Skin epidermis (tissue), 12 donors: ENCODE measurements at regions not wholly inside any gene's neighbourhood (a gene's known extent, or its start where the extent isn't known, plus 50 kb on each side); places are given as distances from the start of the nearest gene placed in this dataset.

ENCODE experiments used
- H3K27ac ChIP-seq, 21 experiments: fragments of 200-600 bp; sonication (generic) in 11 of 21; one replicate each; pipeline ENCODE4 v1.5.0; 2020; ENCODE audit warnings: mild to moderate bottlenecking in 3 of 21, inconsistent platforms in 2 of 21, moderate library complexity in 2 of 21
- H3K4me3 ChIP-seq, 7 experiments: fragments of 200-600 bp; sonication (generic) in 2 of 7; one replicate each; pipeline ENCODE4 v1.5.0; 2020; ENCODE audit warnings: inconsistent platforms in 2 of 7, mild to moderate bottlenecking in 2 of 7, moderate library complexity in 1 of 7

DNA sequence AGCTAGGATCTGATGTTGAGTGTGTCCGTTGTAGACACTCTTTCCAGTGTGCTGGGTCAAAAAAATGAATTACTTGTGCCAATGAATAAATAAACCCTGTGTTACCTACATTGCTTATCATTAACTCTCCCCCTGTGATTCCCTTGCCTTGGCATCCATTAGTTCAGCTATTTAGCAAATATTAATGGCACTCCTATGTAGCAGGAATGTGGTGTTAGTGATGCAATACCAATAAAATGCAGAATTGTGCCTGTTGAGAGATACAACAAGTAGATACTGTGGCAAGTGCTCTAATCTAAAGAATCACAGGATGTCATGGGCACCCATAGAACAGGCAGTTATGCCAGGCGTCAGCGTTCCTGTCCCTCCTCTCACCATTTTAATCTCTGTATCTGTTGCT lies 343.2 kb downstream of the PMP22 start:
- Histone ChIP-seq H3K4me3 (no peak overlapping the region), H3K27ac (no peak overlapping the region)

DNA sequence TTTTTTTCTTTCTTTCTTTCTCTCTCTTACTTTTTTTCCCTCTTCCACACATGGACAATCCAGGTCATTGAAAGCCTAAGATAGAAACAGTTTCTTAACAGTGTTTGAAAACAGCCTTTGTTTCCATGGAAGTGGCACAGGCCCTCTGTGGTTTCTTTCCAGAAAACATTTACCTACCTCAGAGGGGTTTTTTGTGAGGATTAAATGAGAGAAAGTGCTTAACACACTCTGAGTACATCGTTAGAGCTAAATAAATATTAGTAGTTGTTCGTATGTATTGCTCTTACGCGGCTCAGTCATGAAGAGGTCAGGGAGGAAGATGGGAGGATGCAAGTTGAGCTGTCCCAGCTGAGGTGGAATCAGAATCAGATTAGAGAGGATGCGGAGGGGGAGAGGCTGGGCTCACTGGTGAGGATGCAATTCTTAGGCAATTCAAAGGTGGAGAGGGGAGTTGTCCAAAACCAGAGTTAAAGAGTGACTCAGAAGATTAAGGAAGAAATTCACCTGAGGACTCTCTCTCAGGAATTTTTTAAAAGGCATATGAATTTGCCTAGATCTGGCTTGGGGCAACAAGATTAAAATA lies 345.4 kb downstream of the PMP22 start:
- no peak overlapping the region for H3K4me3 ChIP-seq
- H3K27ac ChIP-seq, result no peak overlapping the region

DNA sequence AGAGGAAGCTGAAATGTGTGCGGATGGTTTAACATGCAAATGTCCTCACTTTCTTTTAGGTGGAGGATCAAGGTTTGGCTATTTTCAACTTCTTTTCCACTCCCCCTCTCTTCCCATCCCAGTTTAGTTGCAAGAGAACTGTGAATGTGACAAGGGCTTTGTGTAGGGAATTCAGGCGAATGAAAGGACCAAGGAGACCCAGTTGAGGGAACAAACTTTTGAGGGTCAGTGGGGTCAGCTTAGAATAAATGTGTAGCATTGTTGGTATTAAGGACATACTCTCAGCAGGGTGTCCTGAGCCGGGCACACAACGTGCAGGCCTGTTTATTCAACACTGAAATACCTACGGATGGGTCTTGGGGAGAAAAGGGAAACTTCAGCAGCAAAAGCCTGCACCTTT lies 346.0 kb downstream of the PMP22 start:
- Histone ChIP-seq H3K27ac (no peak overlapping the region), H3K4me3 (no peak overlapping the region)

DNA sequence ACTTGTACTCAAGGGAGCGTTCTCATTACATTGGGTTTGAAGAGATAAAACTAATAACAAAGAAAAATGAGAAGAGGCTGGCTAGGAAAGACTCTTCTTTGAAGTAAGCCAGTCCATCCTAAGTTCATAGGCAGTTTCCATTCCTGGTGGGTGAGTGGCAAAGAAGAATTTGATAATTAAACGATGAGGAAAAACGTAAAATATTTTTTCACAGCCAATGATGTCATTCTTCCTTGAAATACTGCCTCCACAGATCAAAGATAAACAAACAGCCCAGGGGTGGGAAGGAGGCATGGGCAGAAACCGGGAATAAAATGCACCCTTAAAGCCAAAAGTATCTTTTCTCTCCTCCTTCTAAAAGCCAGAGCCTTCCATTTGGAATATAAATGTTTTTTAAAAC lies 346.6 kb downstream of the PMP22 start:
- Histone ChIP-seq H3K4me3 (no peak overlapping the region), H3K27ac (no peak overlapping the region)

DNA sequence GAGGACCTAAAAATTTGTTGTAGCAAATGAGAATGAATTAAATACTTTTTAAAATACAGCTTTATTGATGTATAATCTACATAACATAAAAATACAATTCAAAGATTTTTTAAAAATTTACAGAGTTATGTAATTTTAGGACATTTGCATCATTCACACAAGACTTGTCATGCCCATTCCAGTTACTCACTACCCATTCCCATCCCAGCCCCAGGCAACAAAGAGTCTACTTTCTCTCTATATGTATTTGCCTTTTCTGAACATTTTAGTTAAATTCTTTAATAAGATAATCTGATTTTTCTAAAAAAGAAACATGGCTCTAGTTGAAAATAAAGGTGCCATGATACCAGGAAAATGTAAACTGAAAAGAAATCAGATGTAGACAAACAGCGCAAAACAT lies 354.2 kb downstream of the PMP22 start:
- no peak overlapping the region for H3K4me3 ChIP-seq
- H3K27ac ChIP-seq, result no peak overlapping the region

DNA sequence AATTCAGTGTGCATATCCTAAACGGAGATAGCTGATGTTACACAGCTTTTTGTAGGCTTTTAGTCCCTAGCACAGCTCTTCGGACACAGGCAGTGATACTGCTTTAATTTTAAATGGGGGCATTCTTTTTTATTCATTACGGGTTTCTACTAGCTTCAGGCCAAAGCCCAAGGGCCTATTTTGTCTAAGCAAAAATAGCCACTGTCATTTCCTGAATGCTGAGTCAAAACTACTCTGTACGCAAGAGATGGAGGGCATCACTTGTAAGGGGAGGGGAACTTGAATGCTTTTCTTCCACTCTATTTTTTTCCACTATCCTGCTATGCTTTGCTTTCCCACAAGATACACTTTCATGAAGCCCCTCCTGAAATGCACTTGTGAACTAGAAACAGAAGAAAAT lies 360.7 kb downstream of the PMP22 start:
- H3K27ac ChIP-seq, result no peak overlapping the region
- no peak overlapping the region for H3K4me3 ChIP-seq

DNA sequence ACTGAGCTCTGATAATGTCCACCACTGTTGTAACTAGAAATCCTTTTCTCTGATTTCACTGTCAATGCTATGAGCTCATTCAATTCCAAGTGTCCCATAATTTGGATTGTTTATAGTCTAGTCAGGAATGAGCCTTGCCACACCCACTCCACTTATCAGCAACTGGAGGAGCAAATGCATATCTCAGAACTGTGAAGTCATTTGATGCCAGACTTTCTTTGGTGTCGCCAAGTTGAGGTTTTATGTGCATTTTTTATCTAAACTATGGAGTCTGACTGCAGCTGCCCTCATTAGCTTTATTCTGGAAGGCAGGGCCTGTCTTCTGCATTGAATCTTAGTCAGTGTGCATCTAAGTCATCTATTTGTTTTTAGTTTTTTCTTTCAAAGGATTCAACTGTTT lies 361.3 kb downstream of the PMP22 start:
- H3K27ac ChIP-seq, result no peak overlapping the region
- H3K4me3 ChIP-seq, result no peak overlapping the region

DNA sequence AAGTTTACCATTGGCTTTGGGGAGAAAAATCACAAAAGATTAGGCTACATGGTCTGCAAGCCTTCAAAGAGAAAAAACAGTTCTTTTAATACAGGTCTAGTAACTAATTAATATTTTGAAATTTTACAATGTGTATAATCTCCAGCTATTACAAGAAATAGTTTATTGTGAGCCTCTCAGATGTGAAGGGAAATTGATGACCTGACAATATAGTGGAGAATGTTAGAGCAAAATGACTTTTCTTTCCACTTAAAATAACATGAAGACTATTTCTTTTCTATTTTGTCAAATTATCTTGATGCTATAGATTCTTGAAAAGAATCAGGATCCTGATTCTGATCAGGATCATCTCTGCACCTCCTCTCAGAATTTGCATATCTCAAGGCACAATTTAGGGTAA lies 362.3 kb downstream of the PMP22 start:
- H3K4me3 ChIP-seq, result no peak overlapping the region
- H3K27ac ChIP-seq, result no peak overlapping the region

DNA sequence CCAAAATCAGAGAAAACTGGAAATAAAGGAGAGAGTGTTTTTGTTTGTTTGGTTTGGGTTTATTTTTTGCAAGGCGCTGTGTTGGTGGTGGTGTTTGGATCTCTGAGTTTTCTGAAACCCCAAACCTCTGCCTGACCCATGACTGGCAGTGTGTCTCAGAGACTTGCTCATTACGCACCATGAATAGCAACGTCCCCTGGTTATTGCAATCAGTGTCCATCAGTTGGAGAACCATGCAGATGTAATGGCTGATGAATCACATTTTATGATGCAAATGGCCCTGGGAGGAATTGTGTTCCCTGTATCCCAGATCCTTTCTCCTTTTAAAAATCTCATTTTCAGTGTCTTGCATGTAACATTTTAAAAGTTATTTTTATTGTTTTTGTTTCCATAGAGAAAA lies 362.8 kb downstream of the PMP22 start:
- Histone ChIP-seq H3K27ac (no peak overlapping the region), H3K4me3 (no peak overlapping the region)

DNA sequence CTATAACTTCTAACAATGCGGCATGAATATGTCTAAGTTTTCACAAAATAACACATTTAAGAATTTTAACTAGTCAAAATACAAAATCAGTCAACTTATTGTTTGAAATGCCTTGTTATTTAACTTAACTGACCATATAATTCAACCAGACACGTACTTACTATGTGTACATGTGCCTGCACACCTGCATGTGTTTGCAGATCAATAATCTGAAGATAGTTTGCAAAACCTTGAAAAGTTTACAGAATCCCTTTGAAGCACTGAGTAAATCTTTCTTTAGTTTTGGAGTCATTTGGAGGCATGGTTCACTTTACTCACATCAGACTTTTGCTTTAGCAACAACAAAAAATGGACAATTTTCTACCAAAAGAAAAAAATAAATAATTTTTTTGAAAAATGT lies 363.8 kb downstream of the PMP22 start:
- Histone ChIP-seq H3K4me3 (no peak overlapping the region), H3K27ac (no peak overlapping the region)

DNA sequence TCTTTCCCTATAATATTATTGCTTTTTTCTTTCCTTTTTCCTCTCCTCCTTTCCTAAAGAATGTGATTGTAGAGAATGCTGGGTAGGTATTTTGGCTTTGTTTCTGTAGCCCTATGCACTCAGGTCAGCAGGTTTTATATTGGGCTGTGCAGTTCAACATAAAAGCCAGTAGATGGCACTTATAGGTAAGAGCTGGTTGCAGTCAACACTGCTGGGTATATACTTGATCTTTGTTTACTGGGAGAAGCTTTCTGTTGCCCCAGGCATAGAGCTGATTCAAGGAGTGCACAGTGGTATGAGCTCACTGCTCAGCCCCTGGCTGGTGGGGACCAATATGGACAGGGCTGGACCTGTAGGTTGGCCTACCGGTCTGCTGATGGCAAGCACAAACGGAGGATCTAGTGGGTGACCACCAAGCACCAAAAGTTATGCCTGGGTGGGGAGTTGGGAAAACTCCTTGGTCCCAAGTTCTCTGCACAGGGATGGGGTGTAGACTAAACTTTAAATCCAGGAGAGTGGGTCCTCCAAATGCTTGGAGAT lies 378.9 kb downstream of the PMP22 start:
- no peak overlapping the region for H3K4me3 ChIP-seq
- no peak overlapping the region for H3K27ac ChIP-seq

DNA sequence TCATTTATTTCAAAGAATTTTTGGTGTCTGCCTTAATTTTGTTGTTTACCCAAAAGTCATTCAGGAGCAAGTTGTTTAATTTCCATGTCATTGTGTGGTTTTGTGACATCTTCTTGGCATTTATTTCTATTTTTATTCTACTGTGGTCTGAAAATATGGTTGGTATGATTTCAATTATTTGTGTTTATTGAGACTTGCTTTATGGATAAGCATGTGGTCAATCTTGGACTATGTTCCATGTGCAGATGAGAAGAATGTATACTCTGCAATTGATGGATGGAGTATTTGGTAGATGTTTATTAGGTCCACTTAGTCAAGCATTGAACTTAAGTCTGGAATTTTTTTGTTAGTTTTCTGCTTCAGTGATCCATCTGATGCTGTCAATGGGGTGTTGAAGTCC lies 383.0 kb downstream of the PMP22 start:
- Histone ChIP-seq H3K4me3 (no peak overlapping the region), H3K27ac (no peak overlapping the region)

DNA sequence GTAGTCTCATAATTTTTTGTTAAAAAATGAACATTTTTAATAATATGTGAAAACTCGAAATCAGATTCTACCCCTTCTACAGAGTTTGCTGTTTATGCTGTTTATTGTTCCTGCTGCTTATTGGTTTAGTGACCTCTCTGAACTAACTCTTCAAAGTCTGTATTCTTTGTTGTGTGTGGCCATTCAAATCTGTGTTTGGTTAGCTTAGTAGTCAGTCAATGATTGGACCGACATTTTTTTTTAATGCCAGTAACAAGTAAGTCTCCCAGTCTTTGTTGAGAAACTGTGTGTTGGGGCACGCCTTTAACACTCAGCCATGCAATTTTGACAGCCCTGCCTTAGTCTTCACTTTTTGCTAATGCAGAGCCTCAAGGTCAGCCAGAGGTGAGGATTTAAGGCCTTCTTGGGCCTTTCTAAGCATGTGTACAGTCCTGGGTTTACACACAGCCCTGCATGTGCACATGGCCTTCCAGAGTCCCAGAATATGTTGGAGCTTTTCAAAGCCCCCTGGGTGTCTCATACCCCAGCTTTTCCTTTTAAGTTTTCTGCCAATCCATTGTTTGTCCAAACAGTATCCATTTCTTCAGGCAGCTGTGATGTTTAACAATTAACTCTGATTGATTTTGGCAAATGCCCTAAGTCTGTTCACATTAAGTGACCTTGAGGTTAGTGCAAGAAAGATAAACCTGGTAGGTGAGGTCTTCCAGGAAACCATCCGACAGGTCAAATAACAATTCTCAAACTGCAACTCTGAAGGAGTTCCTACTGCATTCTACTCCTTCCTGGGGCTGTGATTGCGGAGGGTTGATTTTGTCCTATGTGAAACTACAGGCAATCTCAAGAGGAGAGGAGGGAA lies 389.3 kb downstream of the PMP22 start:
- Histone ChIP-seq H3K27ac (no peak overlapping the region), H3K4me3 (no peak overlapping the region)

DNA sequence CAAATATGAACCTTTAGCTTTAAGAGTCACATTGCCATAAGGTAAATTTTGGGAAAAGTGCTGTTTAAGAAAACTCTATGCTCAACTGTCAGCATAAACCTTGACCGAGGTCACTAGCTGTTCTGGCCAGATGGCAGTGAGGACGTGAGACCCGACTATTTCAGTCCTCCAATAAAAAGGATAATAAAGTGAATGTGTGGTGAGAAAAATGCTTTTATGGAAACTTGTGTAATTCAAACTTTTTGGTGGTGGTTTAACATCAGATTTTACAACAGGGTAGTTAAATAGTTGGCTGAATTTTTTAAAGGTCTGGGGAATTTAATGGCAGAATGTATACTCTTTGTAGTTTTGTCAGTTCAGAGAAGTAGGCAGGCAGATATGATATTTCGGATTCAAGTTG lies 391.1 kb downstream of the PMP22 start:
- H3K4me3 ChIP-seq, result no peak overlapping the region
- no peak overlapping the region for H3K27ac ChIP-seq

DNA sequence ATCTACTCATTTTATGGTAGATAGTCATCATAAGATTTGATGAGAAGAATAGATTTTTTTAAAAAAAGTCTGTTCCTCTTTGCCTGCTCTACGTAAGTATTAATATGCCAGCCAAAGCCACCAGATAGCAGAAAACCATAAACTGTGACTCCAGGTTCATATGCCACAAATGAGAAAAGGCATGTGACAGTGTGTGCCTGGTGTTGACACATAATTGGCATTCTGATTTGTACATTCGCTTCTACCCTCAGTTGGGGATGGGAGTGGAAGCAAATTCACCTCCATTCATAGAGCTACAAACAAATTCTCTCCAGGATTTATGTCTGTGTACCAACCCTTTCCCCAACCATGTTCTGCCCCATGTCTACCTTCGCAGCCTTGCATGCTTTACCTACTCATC lies 391.6 kb downstream of the PMP22 start:
- no peak overlapping the region for H3K27ac ChIP-seq
- H3K4me3 ChIP-seq, result no peak overlapping the region

DNA sequence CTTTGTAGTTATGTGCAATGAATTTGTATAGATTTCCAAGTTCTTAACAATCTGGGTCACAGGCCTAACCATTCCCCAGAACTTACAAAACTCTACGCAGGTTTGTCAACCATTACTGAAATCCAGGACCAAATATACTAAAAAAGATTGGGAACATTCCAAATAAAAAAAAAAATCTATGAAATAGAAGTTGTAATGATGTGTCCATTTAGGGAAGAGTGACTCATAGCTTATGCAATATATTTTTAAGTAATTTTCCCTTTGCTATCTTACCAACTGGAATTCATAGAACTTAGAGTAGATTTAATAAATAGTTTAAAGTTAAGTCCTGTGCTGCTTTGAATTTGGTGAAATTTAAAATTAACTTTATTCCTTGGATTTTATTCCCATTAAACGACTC lies 393.2 kb downstream of the PMP22 start:
- H3K27ac ChIP-seq, result no peak overlapping the region
- no peak overlapping the region for H3K4me3 ChIP-seq

DNA sequence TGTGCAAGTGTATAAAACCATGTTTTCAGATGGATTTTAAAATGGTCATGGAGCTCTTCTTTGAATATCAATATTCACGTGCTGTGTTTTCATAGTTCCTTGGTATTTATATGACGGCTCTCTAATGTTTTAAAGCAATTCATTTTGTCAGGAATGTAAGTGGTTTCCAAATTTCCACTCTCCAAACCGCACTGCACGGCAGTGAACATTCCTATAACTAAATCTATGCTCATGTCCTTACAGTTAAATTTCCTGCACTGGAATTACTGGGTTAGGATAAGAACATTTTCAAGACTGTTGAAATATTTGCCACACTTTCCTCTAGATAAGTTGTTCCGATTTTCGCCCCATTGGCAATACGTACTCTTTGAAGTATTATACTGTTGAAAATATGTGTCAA lies 398.9 kb downstream of the PMP22 start:
- H3K27ac ChIP-seq, result no peak overlapping the region
- H3K4me3 ChIP-seq, result no peak overlapping the region

DNA sequence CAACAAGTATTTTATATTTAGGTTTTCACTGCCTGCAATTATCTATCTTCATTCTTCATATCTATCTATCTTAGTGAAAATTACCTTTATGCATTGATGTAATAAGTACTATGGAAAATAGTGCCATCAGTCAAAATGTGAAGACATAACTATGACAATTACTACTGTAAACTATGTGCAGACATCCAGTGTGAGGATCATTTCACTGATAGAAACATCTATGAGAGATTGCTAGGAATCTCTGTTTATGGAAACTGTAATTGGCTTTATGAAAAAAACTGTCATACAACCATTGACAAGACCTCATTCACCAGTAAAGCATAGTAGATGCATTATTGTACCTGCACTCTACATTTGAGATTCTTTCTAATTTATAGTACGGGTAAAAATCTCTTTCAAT lies 401.0 kb downstream of the PMP22 start:
- H3K27ac ChIP-seq, result no peak overlapping the region
- H3K4me3 ChIP-seq, result no peak overlapping the region

DNA sequence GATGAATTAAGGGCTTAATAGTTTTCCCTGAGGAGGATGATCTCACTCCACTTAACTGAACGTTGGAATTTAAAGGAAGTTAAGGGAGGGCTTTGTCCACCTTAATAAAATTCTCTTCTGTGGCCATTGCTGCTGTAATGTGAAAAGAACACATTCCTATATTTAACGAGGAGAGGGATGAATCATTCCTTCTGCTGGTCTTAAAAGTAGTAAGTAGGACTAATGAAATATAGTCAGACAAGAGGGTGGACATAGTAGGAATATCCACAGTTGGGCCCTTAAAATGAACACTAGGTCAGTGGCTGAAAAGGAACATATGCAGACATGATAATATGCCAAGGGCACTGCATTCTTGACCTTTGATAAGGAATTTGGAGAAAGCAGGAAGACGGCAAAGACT lies 405.6 kb downstream of the PMP22 start:
- H3K27ac ChIP-seq, result no peak overlapping the region
- H3K4me3 ChIP-seq, result no peak overlapping the region

DNA sequence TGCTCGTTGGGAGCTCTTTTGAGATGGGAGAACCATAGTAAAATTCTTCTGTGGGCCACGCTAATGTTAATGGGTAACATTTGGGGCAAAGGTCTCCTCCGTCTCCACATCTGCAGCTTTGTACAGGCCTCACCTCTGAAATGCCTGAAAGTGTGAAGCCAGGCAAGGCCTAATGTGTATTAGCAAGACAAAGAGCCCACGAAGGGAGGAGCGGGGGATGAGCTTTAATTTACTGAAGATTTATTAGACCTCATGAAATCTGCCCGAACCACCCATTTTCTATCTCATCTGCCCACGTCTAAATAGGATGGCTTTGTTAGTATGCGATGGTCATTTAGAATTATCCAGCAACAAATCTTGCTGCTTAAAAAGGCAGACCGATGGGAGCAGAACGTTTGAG lies 408.9 kb downstream of the PMP22 start:
- no peak overlapping the region for H3K4me3 ChIP-seq

DNA sequence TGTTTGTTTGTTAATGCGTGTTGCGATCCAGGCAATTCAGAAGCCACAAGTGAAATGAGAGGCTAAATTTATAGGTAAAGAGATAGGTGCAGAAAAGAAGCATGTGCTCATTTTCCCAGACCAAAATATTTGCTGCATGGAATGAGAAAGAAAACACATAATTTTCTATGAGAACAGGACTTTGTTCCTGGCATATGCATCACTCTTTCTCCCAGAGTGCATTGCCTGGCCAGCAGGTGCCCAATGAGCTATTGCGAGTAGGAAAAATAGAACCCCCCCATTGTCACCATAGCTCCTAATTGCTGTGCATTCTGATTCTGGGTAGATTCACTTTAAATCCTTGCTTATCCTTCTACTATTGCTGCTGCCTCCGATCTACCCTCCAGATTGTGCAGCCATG lies 410.4 kb downstream of the PMP22 start:
- Histone ChIP-seq H3K27ac (no peak overlapping the region), H3K4me3 (no peak overlapping the region)

More for the DNA sequence above, 408.9 kb downstream of the PMP22 start:
- H3K27ac ChIP-seq, result no peak overlapping the region
